HL-60 (cell line): ENCODE measurements at regions not wholly inside any gene's neighbourhood (a gene's known extent, or its start where the extent isn't known, plus 50 kb on each side); places are given as distances from the start of the nearest gene placed in this dataset.

Experiments
- CTCF ChIP-seq: IDR thresholded peaks from one replicate; pipeline ENCODE4 v1.5.1; 2011; ENCODE audit warnings: low read length, control low read depth, inconsistent platforms; ENCODE audit not compliant: insufficient read depth
- POLR2AphosphoS5 ChIP-seq: IDR thresholded peaks from 2 replicates; pipeline ENCODE4 v1.6.1; 2012; ENCODE audit warnings: low read depth
- REST ChIP-seq: IDR thresholded peaks from 2 replicates; pipeline ENCODE4 v1.6.1; 2012; ENCODE audit warnings: low read depth; ENCODE audit not compliant: insufficient replicate concordance
- SPI1 ChIP-seq: IDR thresholded peaks from 2 replicates; pipeline ENCODE4 v1.6.1; 2012; ENCODE audit warnings: low read depth, mild to moderate bottlenecking, borderline replicate concordance

- TF ChIP-seq CTCF (no peak), POLR2AphosphoS5 (no peak), REST (no peak), SPI1 (no peak)
These were observed 334.6 kb upstream of the CPEB2 start for GRCh38 chr4:14667624-14668151.
